ENCODE measurements at regions not wholly inside any gene's neighbourhood (a gene's known extent, or its start where the extent isn't known, plus 50 kb on each side); places are given as distances from the start of the nearest gene placed in this dataset.

DNA sequence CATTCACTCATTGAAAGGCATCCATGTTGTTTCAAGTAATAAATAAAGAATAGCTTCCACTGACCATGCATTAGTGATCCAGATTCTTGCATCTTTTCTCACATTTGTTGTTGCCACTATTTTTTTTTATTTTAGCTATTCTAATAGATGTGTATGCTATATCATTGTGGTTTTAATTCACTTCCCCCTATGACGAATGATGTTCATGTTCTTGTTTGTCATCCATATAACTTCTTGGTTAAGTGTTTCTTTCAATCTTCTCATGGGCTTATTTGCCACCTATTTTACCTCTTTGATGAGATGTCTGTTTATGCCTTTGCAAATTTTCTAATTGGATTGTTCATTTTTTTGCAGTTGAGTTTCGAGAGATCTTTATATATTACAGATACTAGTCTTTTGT, 681.2 kb downstream of the HDGFL1 start:
- TF ChIP-seq EZH2 (IDR thresholded peaks at IDR 0.05; ENCODE audit: low read length, missing control alignments): no peak
- TF ChIP-seq, protein P1, sequence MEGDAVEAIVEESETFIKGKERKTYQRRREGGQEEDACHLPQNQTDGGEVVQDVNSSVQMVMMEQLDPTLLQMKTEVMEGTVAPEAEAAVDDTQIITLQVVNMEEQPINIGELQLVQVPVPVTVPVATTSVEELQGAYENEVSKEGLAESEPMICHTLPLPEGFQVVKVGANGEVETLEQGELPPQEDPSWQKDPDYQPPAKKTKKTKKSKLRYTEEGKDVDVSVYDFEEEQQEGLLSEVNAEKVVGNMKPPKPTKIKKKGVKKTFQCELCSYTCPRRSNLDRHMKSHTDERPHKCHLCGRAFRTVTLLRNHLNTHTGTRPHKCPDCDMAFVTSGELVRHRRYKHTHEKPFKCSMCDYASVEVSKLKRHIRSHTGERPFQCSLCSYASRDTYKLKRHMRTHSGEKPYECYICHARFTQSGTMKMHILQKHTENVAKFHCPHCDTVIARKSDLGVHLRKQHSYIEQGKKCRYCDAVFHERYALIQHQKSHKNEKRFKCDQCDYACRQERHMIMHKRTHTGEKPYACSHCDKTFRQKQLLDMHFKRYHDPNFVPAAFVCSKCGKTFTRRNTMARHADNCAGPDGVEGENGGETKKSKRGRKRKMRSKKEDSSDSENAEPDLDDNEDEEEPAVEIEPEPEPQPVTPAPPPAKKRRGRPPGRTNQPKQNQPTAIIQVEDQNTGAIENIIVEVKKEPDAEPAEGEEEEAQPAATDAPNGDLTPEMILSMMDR (conservative IDR thresholded peaks at IDR 0.05 in 1 of 2, IDR thresholded peaks at IDR 0.05 in 1 of 2; ENCODE audit: low read depth in 1 of 2, low read length in 2 of 2): no peak
